H1 (cell line): ENCODE measurements at regions not wholly inside any gene's neighbourhood (a gene's known extent, or its start where the extent isn't known, plus 50 kb on each side); places are given as distances from the start of the nearest gene placed in this dataset.

Experiments used
- ATF2 ChIP-seq: IDR thresholded peaks from 2 replicates; pipeline ENCODE4 v1.6.1; 2012; ENCODE audit warnings: low read length, inconsistent platforms
- BCL11A ChIP-seq, 2 experiments: IDR thresholded peaks; one replicate each; pipeline ENCODE4 v1.6.1; 2011; ENCODE audit warnings: low read depth in 2 of 2, low read length in 2 of 2, mild to moderate bottlenecking in 2 of 2
- MAFK ChIP-seq: IDR thresholded peaks from 2 replicates; pipeline ENCODE4 v1.6.1; 2012; ENCODE audit warnings: low read depth, mild to moderate bottlenecking, improper control_type of control experiment, low read length
- POU5F1 ChIP-seq: IDR thresholded peaks from 2 replicates; pipeline ENCODE4 v1.6.1; 2011; ENCODE audit warnings: low read depth, mild to moderate bottlenecking, low read length, moderate library complexity
- SIX5 ChIP-seq: IDR thresholded peaks from 2 replicates; pipeline ENCODE4 v1.6.1; 2011; ENCODE audit warnings: mild to moderate bottlenecking, low read depth, low read length

- TF ChIP-seq MAFK (no peak), POU5F1 (no peak), SIX5 (no peak), ATF2 (no peak), BCL11A (IDR thresholded peaks at IDR 0.05; ENCODE audit: low read depth in 2 of 2, low read length in 2 of 2) (no peak)
- TF ChIP-seq, all 59 proteins: peak for 0
Measured at GRCh38 chr17:69760562-69760961, 314.5 kb upstream of the KCNJ16 start (continued).
